Globus pallidus (tissue), 1 donor: ENCODE measurements at regions not wholly inside any gene's neighbourhood (a gene's known extent, or its start where the extent isn't known, plus 50 kb on each side); places are given as distances from the start of the nearest gene placed in this dataset.

Source experiments
- DNase-seq: peaks from one replicate; pipeline ENCODE4 v3.0.0-alpha.2; 2015; ENCODE audit warnings: low spot score

DNA sequence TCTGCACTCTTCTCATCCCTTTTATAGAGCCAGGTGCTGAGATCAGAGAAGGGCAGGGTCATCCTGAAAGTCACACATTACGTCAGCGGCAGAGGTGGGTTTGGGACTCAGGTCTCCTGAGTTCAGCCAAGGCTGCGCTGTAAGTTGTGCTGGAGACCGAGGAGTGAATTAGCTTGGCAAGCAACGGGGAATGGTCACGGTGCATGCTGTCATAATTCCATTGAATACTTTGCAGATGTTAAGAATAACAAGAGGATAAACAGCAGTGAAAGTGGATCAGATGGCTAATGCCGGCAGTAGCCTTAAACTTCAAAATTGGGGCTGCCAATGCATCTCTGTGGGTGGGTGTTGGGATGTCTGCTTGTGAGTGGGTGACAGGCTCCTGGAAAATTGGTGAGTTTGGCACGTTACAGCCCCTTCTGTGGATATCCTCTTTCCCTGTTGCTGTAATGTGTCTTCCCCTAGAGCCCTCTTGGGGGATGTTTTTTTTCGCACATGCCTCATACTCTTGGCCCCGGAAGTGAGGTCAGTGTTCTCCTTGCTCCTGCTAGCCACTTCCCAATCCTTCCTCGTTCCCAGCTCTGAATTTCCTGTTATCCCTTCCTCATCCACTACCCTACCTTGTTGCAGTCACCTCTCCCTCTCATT is 287.1 kb upstream of the SRRM4 start:
- DNase-seq: no peak

DNA sequence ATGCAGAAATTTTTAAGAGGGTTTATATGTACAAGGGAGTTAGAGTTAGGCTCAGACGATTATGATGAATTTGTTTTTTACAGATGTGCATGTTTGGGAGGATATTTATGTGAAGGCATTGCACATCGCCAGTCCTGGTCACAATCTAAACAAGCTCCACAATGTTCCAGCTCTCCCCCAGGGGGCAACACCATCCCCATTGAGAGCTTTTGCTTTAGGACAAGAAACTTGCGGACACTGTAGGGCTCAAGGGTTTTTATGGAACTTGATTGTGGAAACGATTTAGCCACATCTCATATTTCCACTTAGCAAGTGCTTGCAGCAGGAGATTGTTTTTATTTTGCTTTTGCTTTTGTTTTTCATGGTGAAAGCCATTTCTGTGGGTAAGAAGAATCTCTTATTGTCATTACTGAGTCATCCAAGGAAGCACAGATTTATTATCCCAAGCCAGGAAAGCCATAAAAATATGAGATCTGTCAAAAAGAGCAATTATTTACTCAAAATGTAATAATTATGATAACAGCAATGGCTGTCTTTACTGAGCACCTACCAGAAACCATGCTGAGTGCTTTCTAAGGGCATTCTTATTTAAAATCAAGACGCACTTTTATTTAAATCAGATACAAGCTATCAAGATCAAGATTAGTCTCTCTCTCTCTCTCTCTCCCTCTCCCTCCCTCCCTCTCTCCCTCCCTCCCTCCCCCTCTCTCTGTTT is 276.7 kb upstream of the SRRM4 start:
- DNase-seq: no peak

DNA sequence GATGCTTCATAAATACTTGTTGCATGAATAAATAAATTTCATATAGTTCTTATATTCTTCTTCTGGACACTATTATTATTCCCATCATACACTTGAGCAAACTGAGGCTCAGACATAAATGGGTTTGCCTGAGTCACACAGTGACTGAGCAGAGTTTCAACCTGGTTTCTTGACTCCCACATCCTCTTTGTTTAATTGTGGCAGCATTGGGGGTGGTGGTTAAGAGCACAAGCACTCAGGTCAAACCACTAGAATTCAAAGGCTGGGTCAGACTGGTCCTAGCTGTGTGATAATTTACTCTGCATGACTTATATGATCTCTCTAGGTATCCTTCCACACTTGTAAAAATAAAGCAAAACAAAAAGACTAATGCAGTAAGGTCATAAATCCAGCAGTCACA is 274.9 kb upstream of the SRRM4 start:
- no peak for DNase-seq

DNA sequence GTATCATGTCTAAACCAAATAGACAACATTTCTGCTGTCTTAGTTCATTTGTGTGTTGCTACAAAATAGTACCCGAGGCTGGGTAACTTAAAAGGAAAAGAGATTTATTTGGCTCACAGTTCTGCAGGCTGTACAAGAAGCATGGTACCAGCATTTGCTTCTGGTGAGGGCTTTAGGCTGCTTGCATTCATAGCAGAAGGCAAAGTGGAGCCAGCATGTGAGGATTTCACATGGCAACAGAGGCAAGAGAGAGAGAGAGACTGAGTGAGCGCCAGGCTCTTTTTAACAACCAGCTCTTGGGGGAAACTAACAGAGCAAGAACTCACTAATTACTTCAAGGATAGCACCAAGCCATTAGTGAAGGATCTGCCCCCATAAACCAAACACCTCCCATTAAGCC is 271.4 kb upstream of the SRRM4 start:
- no peak for DNase-seq

DNA sequence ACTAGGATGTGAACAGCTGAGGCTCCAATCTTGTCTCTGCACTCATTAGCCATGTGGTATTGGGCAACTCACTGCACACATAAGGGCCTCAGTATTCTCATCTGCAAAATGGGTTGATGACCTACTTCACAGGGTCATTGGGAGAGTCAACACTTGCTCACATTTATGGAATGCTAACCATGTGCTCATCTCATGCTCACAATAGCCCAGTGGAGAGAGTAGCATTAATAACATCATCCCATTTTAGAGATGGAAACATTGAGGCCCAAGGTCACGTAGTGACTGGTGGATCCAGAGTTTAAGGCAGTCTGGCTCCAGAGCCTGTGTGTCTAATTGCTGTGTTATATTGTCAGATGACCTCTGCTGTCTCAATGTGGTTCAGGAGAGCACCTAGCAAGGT is 270.2 kb upstream of the SRRM4 start:
- DNase-seq: no peak

DNA sequence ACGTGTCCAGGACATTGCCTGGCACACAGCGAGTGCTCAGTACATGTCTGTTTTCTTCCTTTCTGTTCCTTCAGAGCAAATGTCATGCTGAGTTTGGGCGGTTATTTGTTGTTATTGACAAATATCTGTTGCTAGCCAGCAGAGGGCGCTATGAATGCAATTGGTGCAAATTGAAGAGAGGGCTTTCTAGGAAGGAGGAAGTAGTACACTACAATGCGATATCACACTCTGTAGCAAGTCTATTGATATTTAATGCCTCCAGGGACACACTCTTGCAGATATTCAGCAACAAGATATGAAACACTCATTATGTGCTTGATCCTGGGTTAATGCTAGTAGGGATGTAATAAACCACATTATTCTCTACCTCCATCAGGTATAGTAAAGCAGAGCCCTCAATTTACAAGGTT is 267.3 kb upstream of the SRRM4 start:
- peak; percentile 74 for DNase-seq

DNA sequence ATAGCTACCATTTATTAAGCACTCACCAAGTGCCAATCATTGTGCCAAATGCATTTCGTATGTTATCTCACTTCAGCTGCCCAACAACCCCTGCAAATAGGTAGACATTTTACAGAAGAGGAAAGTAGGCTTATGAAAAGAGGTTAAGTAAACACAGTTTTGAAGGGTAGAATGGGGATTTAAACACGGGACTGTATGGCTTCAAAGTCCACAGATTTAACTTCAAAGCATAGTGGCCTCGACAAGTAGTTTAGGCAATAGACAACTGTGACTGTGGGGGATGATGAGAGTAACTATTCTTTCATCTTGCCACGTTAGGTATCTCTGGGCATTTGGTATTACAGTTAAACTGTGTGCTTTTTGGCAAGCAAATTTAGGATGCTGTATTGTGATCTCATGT is 266.8 kb upstream of the SRRM4 start:
- DNase-seq: no peak

DNA sequence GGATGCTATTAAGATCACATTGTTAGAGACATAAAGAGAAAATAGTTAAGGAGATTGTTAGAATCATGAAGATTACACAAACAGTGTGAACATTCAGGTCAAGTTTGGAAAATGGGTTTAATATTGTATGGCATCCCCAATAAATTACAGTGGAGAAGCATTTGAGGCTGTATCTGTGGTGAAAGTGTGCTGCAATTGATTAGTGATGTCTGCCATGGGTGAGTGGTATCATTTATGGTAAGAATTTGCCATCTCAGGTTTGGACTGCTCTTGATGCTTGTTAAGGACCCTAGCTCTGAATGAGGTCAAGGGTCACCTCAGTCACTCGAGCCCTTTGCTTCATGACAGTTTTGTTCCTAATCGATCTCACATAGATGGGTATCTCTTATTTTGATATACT is 265.7 kb upstream of the SRRM4 start:
- no peak for DNase-seq

DNA sequence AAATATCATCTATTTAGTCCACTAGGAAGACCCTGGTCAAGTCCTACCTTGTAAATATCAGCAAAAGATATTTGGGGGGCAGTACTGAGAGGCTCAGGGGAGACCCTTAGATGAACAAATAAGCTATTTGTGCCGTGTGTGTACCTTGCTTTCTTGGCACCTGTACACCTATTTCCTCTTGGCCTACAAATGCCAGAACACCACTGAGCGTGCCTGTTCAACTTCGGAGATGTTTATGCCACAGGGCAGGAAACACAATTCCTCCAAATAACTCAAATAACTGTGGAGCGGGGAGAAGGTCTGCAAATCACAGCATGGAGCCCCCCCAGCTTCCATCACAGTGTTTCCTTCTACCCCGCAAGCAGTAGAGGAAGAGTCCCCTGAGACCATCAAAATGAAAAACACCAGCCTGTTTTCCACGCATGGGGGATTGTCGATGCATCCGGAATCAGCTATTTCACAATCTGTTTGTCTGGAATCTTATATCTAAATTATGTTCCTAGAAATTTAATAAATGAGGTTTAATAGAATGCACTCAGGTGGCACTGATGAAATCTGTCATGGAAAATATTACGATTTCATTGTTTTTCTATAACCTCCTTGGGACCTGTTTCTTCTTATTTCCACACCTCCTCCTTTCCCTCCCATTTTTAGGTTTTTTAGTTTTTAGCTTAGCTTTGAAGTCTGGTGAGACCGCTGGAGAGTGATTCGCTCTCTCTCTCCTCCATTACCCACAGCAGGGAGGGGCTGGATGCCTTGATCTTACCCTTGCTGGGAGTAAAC is 254.0 kb upstream of the SRRM4 start:
- DNase-seq: no peak

DNA sequence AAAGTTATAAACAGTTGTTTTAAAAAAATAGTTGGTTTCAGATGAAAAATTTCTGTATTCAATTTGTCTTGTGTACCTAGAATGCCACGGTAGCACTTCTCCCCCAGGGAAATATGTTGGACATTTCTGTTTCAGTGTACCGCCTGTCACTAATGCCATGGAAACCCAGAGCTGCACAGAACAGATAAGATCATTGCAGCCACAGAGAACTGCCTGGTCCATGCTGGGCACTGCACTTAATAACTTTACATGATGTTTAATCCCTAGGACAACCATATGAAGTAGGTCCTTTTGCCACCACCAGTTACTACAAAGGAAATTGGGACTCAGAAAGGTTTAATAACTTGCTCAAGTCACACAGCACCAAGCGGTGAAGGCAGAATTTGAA is 253.4 kb upstream of the SRRM4 start:
- no peak for DNase-seq

DNA sequence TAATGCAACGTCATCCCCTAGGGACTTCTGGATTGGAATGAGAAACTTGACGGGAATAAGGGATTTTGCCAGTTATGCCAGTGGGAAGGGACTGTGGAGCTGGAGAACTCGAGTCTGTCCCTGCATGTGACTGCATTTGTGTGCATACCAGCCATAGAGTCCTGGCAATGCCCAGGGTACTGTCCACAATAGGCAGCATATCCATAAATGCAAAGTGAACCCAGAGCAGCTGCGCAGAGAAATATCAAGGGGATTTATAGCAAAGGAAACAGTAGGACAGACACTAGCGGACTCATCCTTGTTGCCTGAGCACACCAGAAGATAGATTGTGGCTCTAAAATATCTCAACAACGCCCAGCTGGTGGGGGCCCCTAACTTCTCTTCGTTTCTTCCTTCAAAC is 247.1 kb upstream of the SRRM4 start:
- no peak for DNase-seq

DNA sequence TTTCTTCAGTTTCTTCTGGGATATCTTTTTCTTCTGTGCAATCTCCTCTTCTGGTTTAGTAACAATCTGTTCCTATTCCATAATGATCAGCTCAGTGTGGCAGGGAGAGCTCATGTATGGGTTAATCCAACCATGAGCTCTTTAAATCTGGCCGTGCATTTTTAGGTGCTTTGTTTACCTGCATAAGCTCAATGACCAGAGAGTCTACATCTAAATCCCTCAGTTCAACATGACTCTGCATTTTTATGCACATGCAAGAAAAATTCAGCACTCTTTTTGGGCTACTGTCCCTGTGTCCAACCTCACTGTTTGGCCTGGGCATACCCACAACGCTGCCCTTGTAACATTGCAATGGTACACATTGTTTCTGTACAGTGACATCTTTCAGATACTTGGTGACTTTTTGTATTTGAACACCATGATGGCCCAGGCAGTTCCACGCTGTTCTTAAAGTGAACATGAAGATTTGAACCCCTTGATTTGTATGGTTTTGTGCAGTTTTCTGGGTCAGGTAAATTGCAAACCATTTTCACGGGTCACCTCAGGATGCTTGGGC is 243.3 kb upstream of the SRRM4 start:
- no peak for DNase-seq

DNA sequence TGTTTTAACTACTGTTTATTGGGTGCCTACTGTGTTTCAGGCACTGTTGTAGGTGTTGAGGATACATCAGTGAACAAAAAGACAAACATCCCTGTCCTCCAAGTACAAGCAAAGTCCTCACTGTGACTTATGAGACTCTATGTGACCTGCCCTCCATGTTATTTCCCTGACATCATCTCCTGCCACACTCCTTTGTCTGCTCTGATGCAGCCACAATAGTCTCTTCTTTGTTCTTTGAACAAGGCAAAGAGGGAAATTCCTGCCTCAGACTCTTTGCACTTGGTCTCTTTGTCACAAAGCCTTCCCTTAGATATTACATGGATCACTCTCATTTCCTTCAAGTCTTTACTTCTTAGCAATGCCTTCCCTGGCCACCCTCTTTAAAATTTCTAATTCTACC is 240.1 kb upstream of the SRRM4 start:
- DNase-seq: peak; percentile 83

DNA sequence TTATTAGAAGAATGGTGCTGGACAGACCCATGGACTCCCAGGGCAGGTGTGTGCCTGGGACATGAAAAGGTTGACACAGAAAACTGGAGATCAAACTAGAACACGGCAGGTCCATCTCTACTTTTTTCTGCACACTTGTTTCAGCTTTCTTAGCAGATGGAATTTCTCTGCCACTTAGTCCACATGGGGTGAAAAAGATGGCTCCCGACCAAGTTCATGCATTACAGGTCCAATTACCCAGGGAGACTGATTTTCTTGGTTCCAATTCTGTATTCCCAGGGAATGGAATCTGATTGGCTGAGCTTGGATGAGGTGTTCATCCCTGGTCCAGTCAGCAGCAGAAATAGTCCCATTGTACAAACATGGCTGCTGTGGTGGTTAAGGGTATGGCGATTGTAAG is 238.9 kb upstream of the SRRM4 start:
- DNase-seq: no peak

DNA sequence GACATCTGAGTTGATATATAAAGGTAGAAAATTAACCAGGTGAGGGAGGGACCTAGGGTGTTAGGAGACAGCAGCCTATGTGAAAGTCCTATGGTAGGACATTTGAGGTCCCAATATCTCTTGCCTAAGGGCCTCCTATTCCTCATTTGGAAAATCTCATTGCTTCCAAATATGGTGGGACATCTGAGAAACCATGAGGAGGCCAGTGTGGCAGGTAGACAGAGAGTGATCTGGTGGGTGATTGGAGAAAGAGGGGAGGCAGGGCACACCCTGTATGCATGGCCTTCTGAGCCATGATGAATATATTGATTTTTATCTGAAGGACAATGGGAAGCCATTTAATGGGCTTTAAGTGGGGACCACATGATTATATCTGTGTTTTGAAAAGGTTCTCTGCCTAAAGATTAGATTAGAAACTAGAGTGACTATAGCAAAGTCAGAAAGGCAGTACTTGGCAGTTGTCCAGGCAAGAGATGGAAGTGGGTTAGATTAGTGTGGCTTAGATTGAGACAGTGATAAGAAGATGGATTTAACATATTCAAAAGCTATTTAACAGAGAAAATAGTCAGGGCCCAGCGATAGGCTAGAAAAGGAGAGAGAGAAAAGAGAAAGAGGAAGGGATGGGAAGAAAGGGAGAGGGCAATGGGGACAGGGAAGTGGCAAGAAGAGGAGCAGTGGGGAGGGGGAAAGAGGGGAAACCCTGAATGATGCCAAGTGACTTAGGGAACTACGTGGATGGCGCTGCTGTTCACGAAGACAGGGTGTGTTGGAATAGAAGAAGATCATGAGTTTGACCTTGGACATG is 237.2 kb upstream of the SRRM4 start:
- no peak for DNase-seq

DNA sequence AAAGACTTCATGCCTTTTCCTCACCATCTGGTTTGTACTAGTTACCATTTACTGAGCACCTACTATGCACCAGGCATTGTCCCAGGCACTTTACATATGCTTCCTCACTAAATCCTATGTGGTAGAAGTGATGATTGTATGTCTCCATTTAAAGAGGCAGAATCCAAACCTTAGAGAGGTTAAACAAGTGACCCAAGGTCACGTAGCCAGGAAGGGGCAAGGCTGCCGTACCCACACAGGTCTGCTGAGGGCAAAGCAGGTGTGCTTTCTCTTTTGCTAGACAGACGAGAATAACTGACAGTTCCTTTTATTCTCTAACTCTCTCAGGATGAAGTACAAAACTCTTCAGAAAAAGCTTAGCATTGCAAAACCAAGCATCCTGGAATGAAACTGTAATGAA is 235.2 kb upstream of the SRRM4 start:
- no peak for DNase-seq

DNA sequence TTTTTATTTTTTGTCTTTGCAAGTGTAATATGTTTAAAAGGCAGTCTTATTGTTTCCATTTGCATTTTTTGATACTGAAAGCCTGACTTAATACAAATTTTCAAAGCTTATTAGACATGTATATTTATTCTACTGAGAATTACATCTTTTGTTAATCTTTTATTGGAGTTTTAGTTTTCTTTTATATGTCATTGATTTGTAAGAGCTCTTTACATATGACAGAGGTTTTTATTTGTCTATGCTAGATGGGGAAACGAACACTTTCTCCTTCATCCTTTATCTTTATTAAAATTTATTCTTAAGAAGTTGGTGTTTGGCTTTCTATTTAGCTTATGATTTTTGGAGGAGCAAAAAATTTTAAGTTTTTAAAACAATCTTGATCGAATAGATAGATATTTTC is 234.4 kb upstream of the SRRM4 start:
- no peak for DNase-seq

DNA sequence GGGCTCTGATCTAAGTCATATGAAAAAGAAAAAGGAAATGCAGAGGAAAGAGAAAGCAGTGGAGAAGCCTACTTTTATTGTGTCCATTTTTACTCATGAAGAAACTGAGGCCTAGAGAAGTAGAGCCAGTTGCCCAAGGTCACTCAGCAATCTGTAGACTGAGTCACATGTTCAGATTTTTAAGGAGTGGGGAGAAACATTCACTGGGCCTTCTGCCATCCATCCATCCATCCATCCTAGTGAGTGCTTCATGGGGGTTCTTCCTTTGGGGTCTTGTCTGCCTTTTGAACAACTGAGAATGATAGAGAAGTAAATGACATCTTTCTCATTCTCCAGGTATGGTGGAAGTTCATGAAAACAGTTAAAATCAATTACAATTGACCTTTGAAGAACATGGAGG is 233.6 kb upstream of the SRRM4 start:
- DNase-seq: no peak

DNA sequence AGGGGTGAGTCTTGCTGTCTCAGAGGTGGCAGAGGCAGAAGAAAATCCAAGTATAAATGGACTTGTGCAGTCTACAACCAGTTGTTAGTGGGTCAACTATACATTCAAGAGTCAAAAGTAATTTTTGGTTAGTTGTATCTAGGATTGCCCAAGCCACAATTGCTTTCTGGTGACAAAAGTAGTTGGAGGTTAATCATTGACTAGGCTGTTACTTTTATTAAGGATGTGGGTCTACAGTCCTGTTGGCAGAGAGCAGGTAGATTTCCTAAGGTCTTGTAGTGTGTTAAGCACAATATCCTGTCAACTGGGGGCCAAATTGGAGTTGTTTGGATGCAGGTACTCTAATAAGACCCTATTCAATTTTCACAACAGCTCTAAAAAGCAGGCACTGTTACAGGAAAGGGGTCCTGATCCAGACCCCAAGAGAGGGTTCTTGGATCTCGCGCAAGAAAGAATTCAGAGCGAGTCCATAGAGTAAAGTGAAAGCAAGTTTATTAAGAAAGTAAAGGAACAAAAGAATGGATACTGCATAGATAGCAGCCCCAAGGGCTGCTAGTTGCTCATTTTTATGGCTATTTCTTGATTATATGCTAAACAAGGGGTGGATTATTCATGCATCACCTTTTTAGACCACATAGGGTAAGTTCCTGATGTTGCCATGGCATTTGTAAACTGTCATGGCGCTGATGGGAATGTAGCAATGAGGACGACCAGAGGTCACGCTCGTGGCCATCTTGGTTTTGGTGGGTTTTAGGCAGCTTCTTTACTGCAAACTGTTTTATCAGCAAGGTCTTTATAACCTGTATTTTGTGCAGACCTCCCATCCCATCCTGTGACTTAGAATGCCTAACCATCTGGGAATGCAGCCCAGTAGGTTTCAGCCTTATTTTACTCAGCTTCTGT is 232.6 kb upstream of the SRRM4 start:
- no peak for DNase-seq

DNA sequence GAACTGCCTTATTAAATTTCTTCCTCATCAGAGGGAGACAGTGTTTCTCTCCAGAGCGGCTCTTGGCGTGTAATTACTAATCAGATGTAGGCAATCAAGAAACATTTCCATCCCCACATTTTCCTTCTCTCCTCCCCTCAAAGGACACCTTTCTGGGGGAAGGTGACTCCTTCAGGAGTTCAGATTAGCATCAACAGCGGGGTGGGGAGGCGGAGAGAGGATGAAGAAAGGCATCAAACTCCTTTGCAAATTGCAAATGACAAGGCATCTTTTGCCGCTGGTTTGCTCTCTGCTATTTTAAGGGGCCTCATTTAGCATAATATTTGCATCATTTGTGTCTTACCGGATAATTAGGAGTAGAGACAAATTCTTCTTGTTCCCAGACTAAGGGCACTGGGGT is 231.7 kb upstream of the SRRM4 start:
- no peak for DNase-seq

DNA sequence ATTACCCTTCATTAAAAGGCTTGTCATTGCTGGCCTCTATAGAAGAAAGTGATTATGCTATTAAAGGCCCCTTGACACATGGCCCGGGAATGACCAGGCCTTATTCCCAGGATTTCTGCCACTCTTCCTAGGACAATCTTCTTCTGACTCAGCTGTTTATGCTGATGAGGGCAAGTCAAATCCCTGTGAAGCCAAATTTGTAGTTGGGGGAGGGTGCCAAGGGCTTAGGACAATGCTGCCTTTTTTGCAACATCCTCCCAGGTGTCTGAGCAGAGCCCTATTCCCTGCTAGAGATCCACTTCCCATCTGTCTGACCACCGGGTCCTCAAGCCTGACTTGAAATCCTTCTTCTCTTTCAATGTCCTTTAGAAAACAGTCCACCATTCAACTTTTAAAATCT is 230.7 kb upstream of the SRRM4 start:
- no peak for DNase-seq
